Renal cortical epithelial cell (primary cell): ENCODE measurements at regions not wholly inside any gene's neighbourhood (a gene's known extent, or its start where the extent isn't known, plus 50 kb on each side); places are given as distances from the start of the nearest gene placed in this dataset.
"Not testable (repeated sequence)": the region's sequence is repeated elsewhere in the genome, so short reads cannot be mapped to it uniquely, and the experiment has no call there.

ENCODE experiments used
- DNase-seq: peaks from one replicate; pipeline ENCODE4 v3.0.0-alpha.2; 2011; ENCODE audit warnings: low read depth

DNA sequence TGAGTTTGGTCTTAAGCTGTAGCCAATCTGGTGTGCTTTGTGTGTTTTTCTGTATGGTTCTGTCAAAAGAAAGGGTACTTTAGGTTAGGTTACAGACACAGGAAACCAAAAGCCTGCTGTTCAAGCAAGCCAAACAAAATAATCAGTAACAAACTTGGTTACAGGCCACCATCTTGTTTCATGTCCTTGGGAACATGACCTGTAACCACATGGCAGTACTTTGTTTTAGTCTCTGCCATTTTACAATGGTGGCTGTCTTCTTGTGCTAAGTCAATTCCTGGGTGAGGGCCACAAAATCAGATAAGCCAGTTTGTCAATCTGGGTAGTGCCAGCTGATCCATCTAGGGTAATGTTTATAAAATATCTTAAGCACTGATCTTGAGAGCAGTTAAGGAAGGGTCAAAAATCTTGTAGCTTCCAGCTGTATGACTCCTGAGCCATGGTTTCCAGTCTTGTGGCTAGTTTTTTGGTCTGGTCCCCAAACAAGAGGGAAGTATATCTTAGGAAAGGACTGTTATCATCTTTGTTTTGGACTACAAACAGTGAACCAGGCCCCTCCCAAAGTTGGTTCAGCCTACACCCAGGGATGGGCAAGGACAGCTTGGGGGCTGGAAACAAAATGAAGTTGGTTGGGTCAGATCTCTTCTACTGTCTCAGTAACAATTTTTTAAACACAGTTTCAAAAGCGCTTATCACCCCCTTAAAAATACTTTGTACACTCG is 90.0 kb downstream of the IGLL5 start:
- DNase-seq: no peak

DNA sequence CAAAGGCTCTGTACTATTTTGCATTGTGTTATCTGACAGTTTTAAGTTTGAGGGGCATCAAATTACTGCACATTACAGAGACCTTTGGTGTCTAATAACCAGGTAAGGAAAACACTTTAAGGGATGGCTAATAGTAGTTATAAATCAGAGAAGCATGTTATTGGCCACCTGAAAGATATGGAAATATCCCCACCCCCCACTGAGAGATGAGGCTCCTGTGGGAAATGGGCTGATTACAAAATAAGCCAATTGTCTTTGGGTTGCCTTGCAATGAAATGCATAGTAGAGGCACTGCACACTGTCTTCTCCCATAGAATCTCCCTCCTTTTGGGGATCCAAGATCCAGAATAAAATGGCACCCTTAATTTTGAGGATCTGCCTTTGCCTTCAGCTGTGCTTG is 91.0 kb downstream of the IGLL5 start:
- DNase-seq: no peak

DNA sequence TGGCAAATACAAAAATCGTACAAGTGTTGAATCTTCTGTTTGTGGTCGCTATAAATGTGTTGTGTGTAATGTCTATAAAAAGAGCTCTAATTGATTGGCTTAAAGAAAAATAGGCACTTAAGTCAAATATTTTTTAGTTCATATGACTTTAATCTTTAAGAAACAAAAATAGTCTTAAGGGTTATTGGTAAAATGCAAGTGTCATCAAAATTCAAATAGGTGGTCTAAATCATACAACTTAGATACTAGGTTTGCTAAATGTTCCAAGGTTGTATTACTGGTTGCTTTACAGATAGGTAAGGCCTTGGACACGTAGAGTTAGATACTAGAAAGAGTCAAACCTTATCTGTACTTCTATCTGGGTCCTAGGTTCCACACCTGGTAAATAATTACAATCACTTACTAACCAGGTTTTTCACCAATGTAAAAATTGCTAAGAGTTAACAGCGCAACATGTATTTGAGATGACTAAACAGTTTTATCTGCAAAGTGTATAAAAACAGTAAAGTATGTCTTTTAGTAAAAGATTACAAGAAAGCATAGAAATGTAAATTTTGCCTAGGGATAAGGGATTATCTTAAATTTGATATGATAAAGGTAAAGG is 91.1 kb upstream of the GNAZ start:
- no peak for DNase-seq

DNA sequence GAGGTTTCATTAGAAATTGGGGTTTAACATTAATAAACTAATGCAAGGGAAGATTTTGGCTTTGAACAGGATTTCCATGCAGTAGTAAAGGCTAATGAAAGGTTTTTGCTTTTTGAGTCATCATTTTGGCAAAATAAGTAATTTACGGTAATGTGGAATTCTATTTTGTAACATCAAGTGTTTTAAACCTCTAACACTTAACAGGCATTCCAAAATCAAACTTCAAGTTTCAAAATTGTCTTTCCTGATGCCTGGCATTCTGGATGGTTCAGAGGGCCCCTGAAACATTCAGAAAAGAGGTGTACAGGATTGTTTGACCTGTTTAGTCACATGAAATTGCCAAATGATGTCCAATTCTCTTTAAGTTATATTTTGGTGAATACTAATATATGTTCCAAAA is 90.4 kb upstream of the GNAZ start:
- no peak for DNase-seq

DNA sequence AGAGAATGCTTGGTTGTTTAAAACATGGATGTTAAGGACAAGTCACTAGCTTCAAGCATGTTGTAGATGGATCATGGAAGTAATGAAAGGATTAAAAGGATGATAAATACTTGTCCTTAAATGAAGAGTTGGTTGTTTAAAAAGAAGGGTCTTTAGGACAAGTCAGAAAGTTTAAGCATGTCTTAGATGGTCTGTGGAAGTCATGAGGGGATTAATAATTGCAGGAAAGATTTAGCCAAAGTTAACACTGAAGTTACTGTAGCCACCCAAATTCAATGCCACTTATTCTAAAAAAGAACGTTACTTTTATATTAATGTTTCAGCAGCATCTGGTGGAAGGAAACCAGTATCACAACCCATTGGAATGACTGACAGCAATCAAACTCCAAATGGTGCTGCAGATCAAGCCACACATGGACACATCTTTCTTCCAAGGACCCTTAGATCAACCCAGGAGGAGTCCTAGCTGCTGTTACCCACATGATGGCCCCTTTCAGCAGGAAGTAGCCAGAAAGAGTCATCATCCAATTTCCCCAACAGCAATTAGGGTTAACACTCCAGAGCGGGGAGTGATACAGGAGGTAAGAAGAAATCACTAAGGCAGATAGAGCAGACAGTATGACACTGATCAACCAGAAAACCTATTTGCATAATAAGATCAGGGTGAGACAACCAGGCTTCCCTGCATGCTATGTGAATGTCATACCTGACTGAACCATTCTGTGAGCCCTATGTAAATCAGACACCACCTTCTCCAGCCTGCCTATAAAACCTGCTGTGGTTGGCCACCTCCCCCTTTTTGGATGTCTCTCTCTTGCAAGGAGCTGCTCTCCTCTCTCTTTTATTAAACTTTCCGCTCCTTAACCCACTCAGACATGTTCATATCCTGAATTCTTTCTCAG is 88.4 kb upstream of the GNAZ start:
- DNase-seq: no peak

DNA sequence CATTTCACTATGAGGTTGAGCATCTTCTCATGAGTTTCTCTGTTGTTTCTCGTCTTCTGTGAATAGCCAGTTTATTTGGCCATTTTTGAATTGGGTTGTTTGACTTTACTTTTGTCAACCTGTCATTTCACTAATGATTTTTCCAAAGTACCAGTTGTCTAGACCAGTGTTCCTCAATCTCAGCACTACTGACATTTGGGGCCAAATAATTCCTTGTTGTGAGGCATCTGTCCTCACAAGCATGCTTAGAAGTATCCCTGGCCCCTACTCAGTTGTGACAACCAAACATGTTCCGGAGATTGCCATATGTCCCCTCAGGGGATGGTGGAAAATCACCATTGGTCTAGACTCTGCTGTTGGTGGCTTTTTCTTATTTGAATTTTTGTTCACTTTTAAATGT is 87.7 kb upstream of the GNAZ start:
- no peak for DNase-seq

DNA sequence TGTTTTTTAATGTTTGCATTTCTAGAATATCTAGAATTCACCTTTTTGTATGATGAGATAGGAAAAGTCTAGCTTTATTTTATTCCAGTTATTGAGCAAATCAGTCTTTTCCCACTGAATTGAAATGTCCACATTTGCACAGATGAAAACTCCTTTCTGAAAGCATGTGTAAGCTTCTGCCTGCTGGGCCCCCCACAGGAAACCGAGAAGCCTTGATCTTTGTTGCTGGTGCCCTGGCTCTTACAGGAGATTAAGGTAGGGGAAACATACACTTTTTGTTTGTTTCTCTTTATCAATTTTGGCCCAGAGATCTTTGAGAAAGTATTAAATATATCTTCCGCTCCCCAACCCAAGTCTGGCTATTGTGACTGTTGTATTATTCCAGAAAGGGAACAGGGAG is 87.2 kb upstream of the GNAZ start:
- no peak for DNase-seq

DNA sequence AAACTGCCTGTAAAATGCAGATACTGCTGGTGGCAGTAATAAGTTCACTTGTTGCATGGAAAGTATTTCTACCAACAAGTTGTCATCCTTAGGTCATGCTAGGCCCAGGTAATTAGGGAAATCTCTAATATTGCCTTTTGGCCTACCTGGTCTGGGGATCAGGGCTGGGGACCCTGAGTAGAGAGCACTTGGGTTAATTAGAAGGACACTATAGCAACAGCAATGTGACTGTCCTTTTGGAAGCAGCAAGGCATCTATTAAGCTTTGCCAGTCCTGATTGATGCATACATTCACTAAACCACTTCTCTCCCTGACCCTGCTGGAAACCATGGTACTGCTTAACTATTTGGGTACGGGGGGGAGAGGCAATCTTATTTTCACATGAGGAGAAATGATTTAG is 86.5 kb upstream of the GNAZ start:
- DNase-seq: no peak

DNA sequence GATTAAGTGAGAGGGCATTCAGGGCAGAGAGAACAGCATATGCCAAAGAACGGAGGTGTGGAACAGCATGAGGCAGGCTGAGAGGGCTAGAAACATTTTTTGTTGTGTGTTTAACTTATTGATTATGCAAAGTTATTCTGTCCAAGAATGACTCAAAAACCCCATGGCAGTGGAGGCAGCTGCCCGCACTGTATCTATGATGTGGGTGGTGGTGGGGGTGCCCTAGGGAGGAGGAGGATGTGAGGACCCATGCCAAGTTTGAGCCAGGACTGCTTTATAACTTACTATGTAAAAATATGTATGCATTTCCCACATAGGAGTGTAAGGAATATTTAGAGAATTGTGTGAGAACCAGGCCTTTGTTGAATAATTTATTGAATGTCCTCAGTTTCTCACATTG is 85.4 kb upstream of the GNAZ start:
- no peak for DNase-seq

DNA sequence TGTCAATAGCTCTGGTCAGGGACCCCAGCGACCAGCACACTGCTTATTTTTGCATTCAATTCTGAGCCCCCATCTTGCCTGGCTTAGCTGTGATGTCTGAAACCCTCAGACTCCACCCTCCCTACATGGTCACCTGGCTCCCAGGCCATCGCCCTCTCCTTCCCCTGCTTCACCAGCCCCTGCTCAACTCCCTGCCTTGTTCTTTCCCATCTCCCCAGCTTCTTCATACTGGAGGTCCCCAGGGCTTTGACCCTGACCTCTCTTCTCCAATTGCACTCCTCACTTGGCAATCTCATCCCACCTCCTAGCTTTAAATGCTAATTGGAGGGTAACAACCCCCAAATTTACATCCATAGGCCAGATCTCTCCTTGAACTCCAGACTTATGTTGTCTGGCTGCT is 84.3 kb upstream of the GNAZ start:
- DNase-seq: no peak

DNA sequence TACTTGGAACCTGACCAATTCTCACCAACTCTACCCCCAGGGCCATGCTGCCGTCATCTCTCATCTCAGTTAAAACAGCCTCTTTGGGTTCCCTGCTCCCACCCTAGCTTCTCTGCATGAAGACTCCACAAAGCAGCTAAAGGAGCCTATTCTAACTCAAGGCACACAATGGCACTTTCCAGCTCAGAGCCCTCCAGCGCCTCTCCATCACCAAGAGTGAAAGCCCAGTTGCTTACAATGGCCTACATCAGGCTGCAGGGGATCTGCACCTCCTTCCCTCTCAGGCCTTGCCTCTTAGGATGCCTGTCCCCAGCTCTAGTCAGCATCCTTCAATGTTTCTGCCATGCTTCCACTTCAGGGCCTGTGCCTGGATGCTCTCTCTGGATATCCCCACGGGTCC is 83.7 kb upstream of the GNAZ start:
- no peak for DNase-seq

DNA sequence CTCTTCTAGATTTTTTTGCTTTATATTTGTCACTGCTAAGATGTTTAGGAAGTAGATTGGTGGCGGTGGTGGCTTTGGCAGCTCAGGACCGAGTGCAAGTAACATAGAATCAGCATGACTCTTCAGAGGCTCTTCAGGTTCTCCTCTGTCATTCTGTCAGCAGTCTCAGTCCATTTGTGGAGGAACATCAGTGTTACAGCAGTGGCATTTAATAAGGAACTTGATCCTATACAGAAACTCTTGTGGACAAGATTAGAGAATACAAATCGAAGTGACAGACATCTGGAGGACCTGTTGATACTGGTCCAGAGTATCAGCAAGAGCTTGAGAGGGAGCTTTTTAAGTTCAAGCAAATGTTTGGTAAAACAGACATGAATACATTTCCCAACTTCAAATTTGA is 82.2 kb upstream of the GNAZ start:
- no peak for DNase-seq

DNA sequence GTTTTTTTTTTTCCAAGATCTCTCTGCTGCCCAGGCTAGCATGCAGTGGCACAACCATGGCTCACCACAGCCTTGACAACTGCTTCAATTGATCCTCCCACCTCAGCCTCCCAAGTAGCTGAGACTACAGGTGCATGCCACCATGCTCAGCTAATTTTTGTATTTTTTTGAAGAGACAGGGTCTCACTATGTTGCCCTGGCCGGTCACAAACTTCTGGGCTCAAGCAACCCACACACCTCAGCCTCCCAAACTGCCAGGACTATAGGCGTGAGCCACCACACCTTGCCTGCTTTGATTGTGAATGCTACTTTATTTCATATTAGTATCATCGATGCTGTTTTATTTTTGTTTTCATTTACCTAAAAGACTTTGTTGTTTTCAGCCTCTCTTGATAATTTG is 81.5 kb upstream of the GNAZ start:
- no peak for DNase-seq

DNA sequence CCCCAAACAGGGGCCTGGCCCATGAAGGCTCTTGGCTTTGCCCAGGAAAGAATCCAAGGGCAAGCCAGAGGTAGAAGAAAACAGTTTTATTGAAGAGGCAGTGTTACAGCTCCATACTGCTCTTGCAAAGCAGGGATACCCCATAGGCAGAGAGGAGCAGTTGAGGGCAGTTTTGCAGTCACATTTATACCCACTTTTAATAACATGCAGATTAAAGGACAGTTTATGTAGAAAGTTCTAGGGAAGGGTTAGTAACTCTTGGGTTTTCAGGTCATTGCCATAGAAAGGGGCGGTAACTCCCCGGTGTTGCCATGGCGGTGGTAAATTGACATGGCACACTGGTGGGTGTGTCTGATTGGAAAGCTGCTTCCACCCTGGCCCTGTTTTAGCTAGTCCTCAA is 80.5 kb upstream of the GNAZ start:
- DNase-seq: no peak

DNA sequence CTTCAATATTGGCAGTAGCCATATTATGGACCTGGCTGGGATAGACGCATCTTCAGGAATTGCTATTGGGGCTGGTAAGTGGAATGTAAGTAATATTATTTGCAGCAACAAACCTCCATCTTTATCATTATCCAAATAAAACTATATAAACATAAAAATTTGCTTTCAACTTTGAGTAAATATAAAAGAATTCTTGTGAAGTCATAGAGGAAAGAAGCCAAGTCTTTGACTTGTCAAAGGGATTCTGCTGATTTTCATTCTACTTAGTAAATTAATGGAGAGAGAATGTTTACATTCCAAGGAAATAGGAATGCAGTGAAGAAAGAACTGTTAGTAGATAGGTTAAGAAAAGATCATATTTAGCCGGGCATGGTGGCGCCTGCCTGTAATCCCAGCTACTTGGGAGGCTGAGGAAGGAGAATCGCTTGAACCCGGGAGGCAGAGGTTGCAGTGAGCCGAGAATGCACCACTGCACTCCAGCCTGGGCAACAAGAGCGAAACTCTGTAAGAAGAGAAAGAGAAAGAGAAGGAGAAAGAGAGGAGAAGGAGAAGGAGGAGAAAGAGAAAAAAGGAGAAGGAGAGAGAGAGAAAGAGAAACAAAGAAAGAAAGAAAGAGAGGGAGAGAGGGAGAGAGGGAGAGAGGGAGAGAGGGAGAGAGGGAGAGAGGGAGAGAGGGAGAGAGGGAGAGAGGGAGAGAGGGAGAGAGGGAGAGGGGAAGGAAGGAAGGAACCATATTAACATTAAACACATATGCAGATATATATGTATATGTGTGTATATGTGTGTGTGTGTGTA is 79.4 kb upstream of the GNAZ start:
- DNase-seq: not testable (repeated sequence)

DNA sequence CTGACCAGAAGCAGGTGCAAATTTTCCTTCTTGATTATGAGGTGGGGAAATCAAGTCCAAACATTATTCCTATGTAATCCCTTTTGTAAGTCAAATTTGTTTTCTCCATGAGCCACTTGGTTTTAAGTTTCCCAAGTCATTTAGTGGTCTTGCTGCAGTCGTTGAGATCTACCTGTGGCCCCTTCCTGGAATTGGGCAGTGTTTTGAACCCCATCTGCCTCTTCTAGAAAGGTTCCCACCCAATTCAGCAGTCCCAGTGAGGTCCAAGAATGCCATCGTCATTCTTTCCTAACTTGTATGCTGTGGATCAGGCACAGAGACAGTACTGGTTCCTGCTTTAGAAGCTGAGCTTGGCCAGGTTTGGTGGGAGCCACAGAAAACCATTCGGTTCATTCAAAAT is 77.8 kb upstream of the GNAZ start:
- no peak for DNase-seq

DNA sequence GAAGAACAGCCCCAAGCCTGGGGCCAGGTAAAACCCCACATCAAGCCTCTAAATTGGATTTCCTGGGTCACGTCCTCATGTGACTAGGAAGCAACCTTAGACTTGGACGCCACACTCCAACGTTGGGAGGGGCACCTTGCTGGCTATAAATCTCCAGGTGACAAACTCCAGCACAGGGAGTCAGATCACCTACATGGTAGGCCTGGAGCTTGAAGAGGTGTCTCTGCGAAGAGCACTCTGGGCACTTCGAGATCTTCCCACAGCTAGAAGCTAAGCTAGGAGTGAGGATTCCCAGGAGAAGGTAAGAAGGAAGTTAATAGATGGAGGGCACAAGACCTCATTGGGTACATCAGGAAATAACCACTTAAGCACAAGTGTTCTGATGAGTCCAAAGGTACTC is 77.1 kb upstream of the GNAZ start:
- no peak for DNase-seq

DNA sequence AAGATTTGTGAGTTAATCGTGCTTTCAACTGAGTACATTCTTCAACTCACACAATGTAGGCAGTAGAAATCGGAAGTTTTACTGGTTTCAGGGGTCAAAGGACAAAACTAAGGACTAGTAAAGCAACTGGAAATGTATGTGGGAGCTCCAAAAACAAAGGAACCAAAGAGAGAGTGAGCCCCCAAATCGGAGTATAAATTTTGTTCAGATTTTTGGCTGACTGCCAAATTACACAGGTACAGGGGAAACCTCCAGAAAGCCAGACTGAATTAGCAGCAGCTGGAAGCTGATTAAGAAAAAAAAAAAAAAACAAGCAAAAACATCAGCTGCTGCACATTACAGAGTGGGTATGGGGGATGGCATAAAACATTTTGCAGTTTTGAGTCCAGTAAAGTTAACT is 75.2 kb upstream of the GNAZ start:
- DNase-seq: no peak

DNA sequence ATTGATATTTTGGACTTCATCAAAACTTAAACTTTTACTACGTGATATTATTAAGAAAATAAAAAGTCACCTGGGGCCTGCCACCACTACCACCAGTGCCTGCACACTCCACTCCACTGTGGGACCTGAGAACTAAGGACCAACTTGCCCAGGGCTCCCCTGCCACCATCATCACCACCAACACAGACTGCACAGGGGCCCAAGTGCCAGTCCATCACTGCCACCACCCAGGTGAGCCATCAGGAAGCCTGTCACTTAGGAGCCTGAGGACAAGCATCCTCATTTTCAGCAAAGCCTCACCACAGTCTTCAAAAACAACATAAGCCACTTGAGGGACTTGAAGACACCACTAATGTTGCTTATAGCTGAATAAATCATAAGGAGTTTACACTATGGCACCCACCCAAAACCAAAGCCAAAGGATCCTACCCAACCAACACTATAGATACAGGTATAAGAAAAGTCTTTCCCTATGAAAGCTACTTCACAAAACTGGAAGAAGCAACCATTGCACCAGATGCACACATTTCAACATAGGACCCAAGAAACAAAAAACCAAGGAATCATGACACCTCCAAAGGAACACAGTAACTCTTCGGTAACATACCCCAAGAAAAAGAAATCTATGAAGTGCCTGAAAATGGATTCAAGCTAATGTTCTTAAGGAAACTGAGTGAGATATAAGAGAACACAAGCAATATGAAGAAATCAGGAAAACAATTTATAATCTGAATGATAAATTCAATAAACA is 73.6 kb upstream of the GNAZ start:
- DNase-seq: no peak

DNA sequence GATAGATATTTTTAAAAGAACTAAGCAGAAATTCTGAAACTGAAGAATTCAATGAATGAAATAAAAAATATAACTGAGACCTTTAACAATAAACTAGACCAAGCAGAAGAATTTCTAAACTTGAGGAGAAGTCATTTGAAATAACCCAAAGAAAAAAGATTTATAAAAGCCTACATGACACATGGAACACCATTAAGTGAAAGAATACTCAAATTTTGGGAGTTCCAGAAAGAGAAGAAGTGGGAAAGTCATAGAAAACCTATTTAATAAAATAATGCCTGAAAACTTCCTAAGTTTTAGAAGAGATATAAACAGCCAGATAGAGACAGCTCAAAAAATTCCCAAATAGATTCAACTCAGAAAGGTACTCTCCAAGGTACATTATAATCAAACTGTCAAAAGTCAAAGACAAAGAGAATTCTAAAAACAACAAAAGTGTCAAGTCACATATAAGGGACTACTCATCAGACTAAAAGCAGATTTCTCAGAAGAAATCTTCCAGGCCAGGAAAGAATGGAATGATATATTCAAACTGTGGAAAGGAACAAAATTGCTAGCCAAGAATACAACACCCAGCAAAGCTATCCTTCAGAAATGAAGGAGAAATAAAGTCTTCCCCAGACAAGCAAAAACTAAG is 72.9 kb upstream of the GNAZ start:
- DNase-seq: no peak

DNA sequence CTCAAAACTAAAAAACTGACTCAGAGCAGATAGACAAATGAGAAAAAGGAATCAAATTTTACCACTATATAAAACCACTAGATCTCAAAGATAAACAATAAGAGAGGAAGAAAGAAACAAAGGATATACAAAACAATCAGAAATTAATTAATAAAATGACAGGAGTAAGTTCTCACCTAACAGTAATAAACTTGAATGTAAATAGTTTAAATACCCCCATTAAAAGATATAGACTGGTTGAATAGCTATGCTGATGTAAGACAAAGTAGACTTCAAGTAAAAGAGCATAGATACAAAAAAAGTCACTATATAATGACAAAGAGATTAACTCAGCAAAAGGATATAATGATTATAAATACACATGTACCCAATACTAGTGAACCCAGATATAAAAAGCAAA is 72.3 kb upstream of the GNAZ start:
- no peak for DNase-seq
